Lower leg skin (tissue), 4 donors: ENCODE measurements at regions not wholly inside any gene's neighbourhood (a gene's known extent, or its start where the extent isn't known, plus 50 kb on each side); places are given as distances from the start of the nearest gene placed in this dataset.
A peak's percentile ranks its signal among the peaks of the same experiment; 100 is the strongest.

Experiments
- DNase-seq, 2 donors: peaks; one replicate each; pipeline ENCODE4 v3.0.0-alpha.2; 2019; ENCODE audit warnings: low spot score in 2 of 2
- H3K4me3 ChIP-seq: fragments of 200-600 bp; sonication (generic); 2 replicates; pipeline ENCODE4 v1.5.1; 2017; ENCODE audit warnings: mild to moderate bottlenecking, low read depth; ENCODE audit not compliant: poor library complexity, severe bottlenecking
- CTCF ChIP-seq, 3 donors: fragments of 450-650 bp; IDR thresholded peaks; one replicate each; pipeline ENCODE4 v1.5.1; 2016; ENCODE audit warnings: antibody characterized with exemption in 3 of 3, mild to moderate bottlenecking in 3 of 3, moderate library complexity in 2 of 3
- POLR2A ChIP-seq, 2 donors: fragments of 450-650 bp; IDR thresholded peaks; one replicate each; pipeline ENCODE4 v1.6.1; 2016 to 2017; ENCODE audit warnings: antibody characterized with exemption in 2 of 2, mild to moderate bottlenecking in 1 of 2, moderate library complexity in 1 of 2
- WGBS, 2 donors: methylation state at CpG; one replicate each; pipeline ENCODE4 v1.1.5; 2018; 5-methylcytosine and 5-hydroxymethylcytosine counted together
- intact Hi-C: fragments of 100-400 bp; cut with DNase I; formaldehyde crosslinking; loops from one replicate; pipeline ENCODE4 v1.15.0; 2023; ENCODE audit warnings: low total_unique reads

- intact Hi-C loops, result no loop called here
- H3K4me3 ChIP-seq, result no peak overlapping the region
- DNase-seq, result no peak
- no peak for TF ChIP-seq CTCF (IDR thresholded peaks at IDR 0.05)
- TF ChIP-seq POLR2A (IDR thresholded peaks at IDR 0.05), result no peak
These were observed 183.6 kb downstream of the GADD45G start for GRCh38 chr9:89788434-89788833.

GRCh38 chr9:89789922-89790510 lies 185.2 kb downstream of the GADD45G start:
- 90 to 94% methylated on average over 7 to 8 of the region's 8 CpGs for WGBS, 2 donors
- DNase-seq, result no peak
- H3K4me3 ChIP-seq, result no peak overlapping the region
- no peak for TF ChIP-seq CTCF (IDR thresholded peaks at IDR 0.05)
- no peak for TF ChIP-seq POLR2A (IDR thresholded peaks at IDR 0.05)
- intact Hi-C loops, result no loop called here

GRCh38 chr9:89790542-89791109 lies 185.8 kb downstream of the GADD45G start:
- intact Hi-C loops, result no loop called here
- TF ChIP-seq CTCF (IDR thresholded peaks at IDR 0.05), result no peak
- TF ChIP-seq POLR2A (IDR thresholded peaks at IDR 0.05), result no peak
- H3K4me3 ChIP-seq, result no peak overlapping the region
- no peak for DNase-seq
- 42 to 57% methylated on average over 2 of the region's 2 CpGs for WGBS, 2 donors

- WGBS, 2 donors, result 58 to 68% methylated on average over 6 to 7 of the region's 8 CpGs
- peak in 1 of 2 donors; percentile 74 for DNase-seq
These were observed 186.9 kb downstream of the GADD45G start for GRCh38 chr9:89791754-89792153.

GRCh38 chr9:89792189-89793123 lies 187.6 kb downstream of the GADD45G start:
- 85 to 90% methylated on average over 12 of the region's 12 CpGs for WGBS, 2 donors
- no peak overlapping the region for H3K4me3 ChIP-seq
- DNase-seq, result peak in 1 of 2 donors; percentile 50
- intact Hi-C loops, result no loop called here
- no peak for TF ChIP-seq CTCF (IDR thresholded peaks at IDR 0.05)
- TF ChIP-seq POLR2A (IDR thresholded peaks at IDR 0.05), result no peak

More at GRCh38 chr9:89791754-89792153, 186.9 kb downstream of the GADD45G start:
- no peak for TF ChIP-seq POLR2A (IDR thresholded peaks at IDR 0.05)
- TF ChIP-seq CTCF (IDR thresholded peaks at IDR 0.05), result no peak
- intact Hi-C loops, result no loop called here
- H3K4me3 ChIP-seq, result no peak overlapping the region
